ENCODE measurements at regions not wholly inside any gene's neighbourhood (a gene's known extent, or its start where the extent isn't known, plus 50 kb on each side); places are given as distances from the start of the nearest gene placed in this dataset.

GRCh38 chr6:40312213-40313015, 274.8 kb downstream of the LRFN2 start:
- no peak for DNase-seq

- DNase-seq: peak; percentile 12 to 50
These were observed 278.4 kb downstream of the LRFN2 start for GRCh38 chr6:40308533-40309306.

DNA sequence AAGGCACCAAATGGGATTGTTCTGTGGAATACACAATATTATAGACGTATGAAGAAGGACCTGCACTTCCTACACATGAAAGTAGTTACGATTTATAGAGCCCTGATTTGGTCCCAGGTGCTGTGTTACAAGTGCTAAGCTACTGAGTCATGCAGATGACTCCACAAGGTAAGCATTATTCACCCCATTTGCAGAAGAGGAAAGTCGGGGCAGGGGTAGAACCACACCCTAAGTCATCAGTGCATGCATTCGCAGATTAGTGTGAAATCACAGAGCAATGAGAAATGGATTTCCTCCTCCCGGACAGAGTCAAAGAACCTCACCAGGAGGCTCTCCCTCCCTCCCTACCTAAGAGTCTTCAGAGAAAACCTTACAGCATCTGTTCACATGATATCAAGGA, 279.5 kb downstream of the LRFN2 start:
- no peak for DNase-seq

DNA sequence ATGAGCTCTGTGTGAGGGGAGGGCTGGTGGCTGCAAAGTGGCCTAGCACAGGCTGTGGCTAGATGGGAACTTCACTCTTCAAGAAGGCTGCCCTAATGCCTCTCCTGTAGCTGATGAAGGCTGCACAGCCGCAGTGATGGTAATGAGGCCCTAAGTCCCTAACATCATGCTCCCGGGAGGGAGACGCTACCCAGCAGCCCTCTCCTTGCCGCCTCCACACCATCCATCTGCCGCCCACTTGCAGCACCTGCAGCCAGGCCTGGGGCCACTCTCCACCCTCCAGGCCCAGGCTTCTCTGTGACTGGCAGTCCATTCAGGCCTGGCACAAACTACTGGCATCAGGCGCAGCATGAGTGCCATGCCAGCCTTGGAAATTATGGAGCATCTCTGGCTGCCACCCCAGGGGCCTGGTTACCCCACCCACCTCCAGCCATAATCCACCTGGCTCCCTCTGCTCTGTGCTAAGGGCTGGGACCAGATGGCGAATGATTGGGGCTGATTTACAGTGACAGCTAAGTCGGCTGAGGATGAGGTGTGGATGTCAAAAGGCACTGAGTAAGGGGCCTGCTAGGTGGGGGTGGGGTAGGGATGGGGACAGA, 284.2 kb downstream of the LRFN2 start:
- no peak for DNase-seq

GRCh38 chr6:40299681-40300080, 287.5 kb downstream of the LRFN2 start:
- DNase-seq: no peak

DNA sequence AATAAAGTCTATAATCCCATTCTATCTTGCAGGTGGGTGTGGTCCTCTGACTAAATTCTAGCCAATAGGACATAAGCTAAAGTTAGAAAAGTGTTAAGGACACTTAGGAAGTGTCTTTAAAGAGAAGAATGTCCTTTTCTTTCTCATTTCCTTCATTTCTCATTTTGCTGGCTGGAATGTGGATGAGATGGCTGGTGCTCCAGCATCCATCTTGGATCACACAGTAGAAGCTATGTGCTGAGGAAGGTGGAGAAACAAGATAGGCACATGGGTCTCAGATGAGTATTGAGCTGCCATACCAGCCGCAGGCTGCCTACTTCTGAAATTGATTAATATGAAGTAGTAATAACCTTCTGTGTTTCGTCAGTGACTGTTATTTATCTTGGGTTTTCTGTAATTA, 289.0 kb downstream of the LRFN2 start:
- DNase-seq: no peak

GRCh38 chr6:40295251-40295950, 291.8 kb downstream of the LRFN2 start:
- no peak for DNase-seq

DNA sequence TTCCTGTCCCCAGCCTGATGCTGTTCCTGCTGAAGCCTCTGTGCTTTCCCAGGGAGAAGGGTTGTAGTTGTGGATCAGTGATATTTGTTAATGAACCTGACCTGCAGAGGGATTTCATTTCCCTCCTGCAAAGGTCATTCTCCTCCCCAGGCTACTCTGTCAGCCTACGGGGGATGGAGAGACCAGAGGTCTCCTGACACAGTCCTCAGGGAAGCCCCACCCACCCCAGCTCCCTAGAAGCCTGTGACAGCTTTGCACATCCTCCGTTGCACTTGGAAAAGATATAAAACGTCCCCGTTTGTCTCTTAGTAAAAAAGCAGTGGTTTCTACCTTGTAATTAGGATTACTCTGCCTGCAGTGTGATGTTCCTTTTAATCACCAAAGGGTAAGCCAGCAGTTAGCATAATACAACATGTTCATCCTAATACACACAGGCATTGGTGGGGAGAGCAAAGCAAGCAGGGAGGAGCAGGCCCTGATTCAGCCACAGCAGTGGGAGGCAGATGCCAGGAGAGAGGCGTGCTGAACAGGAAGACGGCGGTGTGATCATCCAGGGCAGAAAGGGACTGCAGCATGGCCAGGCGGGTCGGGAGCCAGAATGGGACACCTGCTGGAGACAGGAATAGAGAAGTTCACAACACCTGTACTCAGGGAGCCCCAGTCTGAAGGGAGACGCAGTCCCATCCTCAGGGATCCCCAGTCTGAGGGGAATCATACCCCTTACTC, 293.5 kb downstream of the LRFN2 start:
- no peak for DNase-seq

DNA sequence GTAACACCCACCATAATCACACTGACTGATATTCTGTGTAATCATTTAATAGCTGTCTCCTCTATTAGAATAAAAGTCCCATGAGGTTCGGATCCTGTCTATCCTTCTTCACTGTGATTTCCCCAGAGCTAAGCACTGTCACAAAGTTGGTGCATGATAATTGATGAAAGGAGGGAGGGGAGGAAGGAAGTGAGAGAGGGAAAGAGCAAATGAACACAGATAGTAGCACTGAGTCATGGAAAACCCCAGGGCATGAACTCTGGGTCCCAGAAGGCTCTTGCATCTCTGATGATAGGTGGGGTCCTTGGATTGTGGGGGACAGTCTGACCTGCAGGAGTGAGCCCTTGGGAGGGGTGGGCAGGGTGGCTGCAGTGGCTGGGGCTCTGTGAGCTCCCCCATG, 294.1 kb downstream of the LRFN2 start:
- DNase-seq: no peak

GRCh38 chr6:40290816-40291215, 296.3 kb downstream of the LRFN2 start:
- no peak for DNase-seq

GRCh38 chr6:40288919-40289318, 298.2 kb downstream of the LRFN2 start:
- no peak for DNase-seq

GRCh38 chr6:40287296-40287850, 299.8 kb downstream of the LRFN2 start:
- DNase-seq: no peak

- DNase-seq: no peak
These were observed 300.4 kb downstream of the LRFN2 start for GRCh38 chr6:40286721-40287120.

GRCh38 chr6:40285996-40286395, 301.2 kb downstream of the LRFN2 start:
- DNase-seq: no peak

DNA sequence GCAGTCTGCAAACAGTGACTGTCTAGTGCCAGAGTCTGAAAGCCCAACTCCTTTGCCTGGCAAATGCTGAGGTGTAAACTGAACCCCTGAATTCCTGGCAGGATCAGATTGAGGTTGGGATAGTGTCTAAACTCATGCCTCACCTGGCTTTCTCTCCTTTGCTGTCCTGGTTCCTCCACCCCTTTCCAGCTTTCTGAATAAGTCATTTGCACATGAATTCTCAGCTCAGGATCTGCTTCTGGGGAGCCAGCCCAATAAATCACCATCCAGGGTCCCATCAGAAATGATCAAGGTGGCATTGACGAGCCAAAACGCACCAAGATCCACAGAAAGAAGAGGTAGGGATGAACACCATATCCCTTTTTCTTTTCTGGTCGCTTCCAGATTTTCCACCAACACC, 301.6 kb downstream of the LRFN2 start:
- no peak for DNase-seq

DNA sequence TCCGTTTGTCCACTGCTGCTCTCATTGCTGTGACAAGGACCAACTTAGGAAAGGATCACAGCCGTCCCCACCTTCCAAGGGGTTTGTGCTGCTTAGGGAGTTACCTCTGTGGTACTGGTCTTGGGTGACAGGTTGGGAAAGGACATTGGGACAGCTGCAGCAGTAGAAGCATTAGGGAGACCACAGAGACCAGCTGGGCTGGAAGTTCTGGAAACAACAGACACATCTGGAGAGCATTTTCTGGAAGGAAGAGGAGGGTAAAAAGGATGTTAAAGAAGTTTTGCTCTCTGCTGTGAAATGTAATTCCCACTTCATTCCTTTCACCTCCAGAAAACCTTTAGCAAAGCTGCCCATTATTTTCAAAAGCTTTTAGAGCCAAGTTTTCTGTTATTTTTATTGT, 304.2 kb downstream of the LRFN2 start:
- DNase-seq: no peak

- DNase-seq: no peak
These were observed 305.8 kb downstream of the LRFN2 start for GRCh38 chr6:40281402-40281801.

DNA sequence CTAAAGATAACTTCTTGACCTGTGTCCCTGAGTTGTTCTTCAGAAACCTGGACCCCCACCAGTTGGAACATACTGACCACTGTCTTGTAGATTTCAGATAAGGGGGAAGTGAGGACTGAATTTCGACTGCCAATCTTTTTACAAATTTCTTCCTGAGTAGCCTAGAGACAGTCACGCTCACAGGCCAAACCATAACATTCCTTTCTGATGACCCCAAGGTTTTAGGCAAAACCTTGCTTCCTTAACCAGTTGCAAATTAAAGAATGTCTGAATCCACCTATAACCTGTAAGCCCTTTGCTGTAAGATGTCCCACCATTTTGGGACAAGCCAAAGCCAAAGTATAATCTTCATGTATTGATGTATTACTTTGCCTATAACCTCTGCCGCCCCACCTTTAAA, 306.9 kb downstream of the LRFN2 start:
- no peak for DNase-seq

GRCh38 chr6:40276141-40276540, 311.0 kb downstream of the LRFN2 start:
- DNase-seq: no peak

- DNase-seq: no peak
These were observed 313.1 kb downstream of the LRFN2 start for GRCh38 chr6:40274058-40274457.

GRCh38 chr6:40268614-40269013, 318.6 kb downstream of the LRFN2 start:
- DNase-seq: no peak

DNA sequence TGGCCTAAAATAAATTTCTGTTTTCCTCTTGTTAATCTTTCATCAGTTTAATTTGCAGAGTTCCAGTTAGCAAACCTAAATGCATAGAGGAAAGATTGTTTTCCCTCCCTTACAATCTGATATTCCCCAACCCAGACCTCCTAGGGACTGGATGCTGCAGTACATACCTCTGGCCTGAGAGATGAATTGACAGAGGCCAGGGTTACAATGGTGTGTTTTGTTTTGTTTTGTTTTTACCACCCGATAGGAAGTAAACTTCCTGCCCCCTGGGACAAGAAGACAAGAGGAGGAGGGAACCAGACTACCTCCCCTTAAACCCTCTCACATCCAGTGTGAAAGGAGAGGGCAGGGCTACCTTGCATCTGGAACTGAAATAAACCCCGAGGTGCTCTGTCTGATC, 319.0 kb downstream of the LRFN2 start:
- DNase-seq: no peak

Data from activated CD4-positive, alpha-beta T cell treated with anti-CD3 and anti-CD28 coated beads for 4 hours (primary cell).